GM12878 (cell line): ENCODE measurements at regions not wholly inside any gene's neighbourhood (a gene's known extent, or its start where the extent isn't known, plus 50 kb on each side); places are given as distances from the start of the nearest gene placed in this dataset.

Experiments
- CBFB ChIP-seq: IDR thresholded peaks from 2 replicates; pipeline ENCODE4 v1.6.1; 2016; ENCODE audit warnings: antibody characterized with exemption, low read depth
- CBX5 ChIP-seq: sonication (generic); IDR thresholded peaks from 2 replicates; pipeline ENCODE4 v1.6.1; 2016; ENCODE audit warnings: low read depth, moderate library complexity, mild to moderate bottlenecking, inconsistent platforms
- CTCF ChIP-seq, 3 experiments: IDR thresholded peaks in 2 of 3; conservative IDR thresholded peaks in 1 of 3; 2 replicates each; pipeline ENCODE4 v1.5.1; 2011; ENCODE audit warnings: low read depth in 3 of 3, low read length in 3 of 3, mild to moderate bottlenecking in 3 of 3, control low read depth in 2 of 3, moderate library complexity in 2 of 3, inconsistent platforms in 1 of 3, mixed read lengths in 1 of 3; ENCODE audit not compliant: control insufficient read depth in 2 of 3, insufficient read depth in 1 of 3; ENCODE audit errors: extremely low read depth in 1 of 3
- EZH2 ChIP-seq: IDR thresholded peaks from 2 replicates; pipeline ENCODE4 v1.6.1; 2012; ENCODE audit warnings: low read depth, mild to moderate bottlenecking, control low read depth, inconsistent platforms, low read length, borderline replicate concordance; ENCODE audit not compliant: control insufficient read depth
- PML ChIP-seq: IDR thresholded peaks from 2 replicates; pipeline ENCODE4 v1.6.1; 2012; ENCODE audit warnings: low read length, inconsistent platforms
- POLR2AphosphoS5 ChIP-seq: IDR thresholded peaks from 2 replicates; pipeline ENCODE4 v1.6.1; 2011; ENCODE audit warnings: mild to moderate bottlenecking, low read length, inconsistent platforms
- RFX5 ChIP-seq: IDR thresholded peaks from 2 replicates; pipeline ENCODE4 v1.6.1; 2011; ENCODE audit warnings: low read depth, low read length, improper control_type of control experiment
- SP1 ChIP-seq: IDR thresholded peaks from one replicate; pipeline ENCODE4 v1.6.1; 2011; ENCODE audit warnings: low read depth, low read length
- ZBTB33 ChIP-seq: fragments of 450-650 bp; IDR thresholded peaks from 2 replicates; pipeline ENCODE4 v1.6.1; 2017; ENCODE audit warnings: mild to moderate bottlenecking
- ZNF24 ChIP-seq: fragments of 450-650 bp; IDR thresholded peaks from 2 replicates; pipeline ENCODE4 v1.6.1; 2017; ENCODE audit warnings: antibody characterized with exemption, mild to moderate bottlenecking
- TF ChIP-seq, protein P1 (sequence below): IDR thresholded peaks from 2 replicates; pipeline ENCODE4 v1.6.1; 2011; ENCODE audit warnings: low read depth, low read length, improper control_type of control experiment, borderline replicate concordance

GRCh38 chr3:30290479-30290878 lies 315.9 kb upstream of the TGFBR2 start:
- TF ChIP-seq ZNF24 (no peak), CBFB (no peak), EZH2 (no peak), CTCF (IDR thresholded peaks at IDR 0.05 in 2 of 3, conservative IDR thresholded peaks at IDR 0.05 in 1 of 3; ENCODE audit: control insufficient read depth in 2 of 3, extremely low read depth in 1 of 3, insufficient read depth in 1 of 3, low read depth in 3 of 3, low read length in 3 of 3) (no peak), ZBTB33 (no peak), POLR2AphosphoS5 (no peak), PML (no peak), SP1 (no peak), RFX5 (no peak), CBX5 (no peak)
- TF ChIP-seq, protein P1, sequence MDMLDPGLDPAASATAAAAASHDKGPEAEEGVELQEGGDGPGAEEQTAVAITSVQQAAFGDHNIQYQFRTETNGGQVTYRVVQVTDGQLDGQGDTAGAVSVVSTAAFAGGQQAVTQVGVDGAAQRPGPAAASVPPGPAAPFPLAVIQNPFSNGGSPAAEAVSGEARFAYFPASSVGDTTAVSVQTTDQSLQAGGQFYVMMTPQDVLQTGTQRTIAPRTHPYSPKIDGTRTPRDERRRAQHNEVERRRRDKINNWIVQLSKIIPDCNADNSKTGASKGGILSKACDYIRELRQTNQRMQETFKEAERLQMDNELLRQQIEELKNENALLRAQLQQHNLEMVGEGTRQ, result no peak
